AG04450 (cell line): ENCODE measurements at regions not wholly inside any gene's neighbourhood (a gene's known extent, or its start where the extent isn't known, plus 50 kb on each side); places are given as distances from the start of the nearest gene placed in this dataset.

Source experiments
- CTCF ChIA-PET: fragments of 300-600, 350-600 bp; formaldehyde crosslinking; extraction: SDS; loops from one replicate; lab custom pipeline; 2022; ENCODE audit warnings: antibody characterized with exemption, inconsistent platforms; lab: Charles Lee
- POLR2A ChIA-PET: fragments of 350-600 bp; formaldehyde crosslinking; extraction: SDS; loops from one replicate; lab custom pipeline; 2021; ENCODE audit warnings: antibody characterized with exemption, inconsistent platforms; lab: Yijun Ruan, JAX
- DNase-seq: peaks from one replicate; pipeline ENCODE4 v3.0.0-alpha.2; 2011; ENCODE audit warnings: low read depth, low spot score
- H3K27ac ChIP-seq: one replicate; pipeline ENCODE4 v1.5.1; 2012; ENCODE audit warnings: low read depth, low read length, control low read depth
- H3K27me3 ChIP-seq: one replicate; pipeline ENCODE4 v1.6.0; 2012; ENCODE audit warnings: low read length; ENCODE audit not compliant: control insufficient read depth, insufficient read depth
- H3K4me3 ChIP-seq: 2 replicates; pipeline ENCODE4 v1.5.1; 2011; ENCODE audit warnings: mild to moderate bottlenecking, low read depth, low read length, control low read depth
- H3K9me3 ChIP-seq: 2 replicates; pipeline ENCODE4 v1.5.1; 2012; ENCODE audit warnings: low read length; ENCODE audit not compliant: control insufficient read depth, insufficient read depth
- TF ChIP-seq, protein P1 (sequence below): IDR thresholded peaks from 2 replicates; pipeline ENCODE4 v1.5.1; 2011; ENCODE audit warnings: low read depth, low read length, control low read depth, inconsistent platforms

DNA sequence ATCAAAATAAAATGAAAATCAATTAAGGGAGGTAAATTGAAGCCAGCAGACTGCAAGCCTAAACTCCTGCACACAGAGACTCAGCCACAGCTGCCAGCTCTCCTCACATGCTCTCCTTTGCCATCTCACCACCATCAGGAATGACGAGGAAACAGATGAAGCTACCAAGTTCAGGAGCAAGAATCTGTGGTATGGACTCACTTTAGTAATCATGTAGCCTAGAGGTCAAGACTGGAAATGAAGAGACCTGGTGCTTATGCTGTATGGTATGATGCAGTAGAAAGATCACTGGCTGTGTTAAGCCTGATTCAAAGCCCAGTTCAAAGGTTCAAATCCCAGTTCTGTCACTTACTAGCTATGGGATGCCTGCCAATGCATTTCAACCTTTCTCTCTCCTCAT, 78.9 kb upstream of the CAMK1G start:
- TF ChIP-seq, protein P1, sequence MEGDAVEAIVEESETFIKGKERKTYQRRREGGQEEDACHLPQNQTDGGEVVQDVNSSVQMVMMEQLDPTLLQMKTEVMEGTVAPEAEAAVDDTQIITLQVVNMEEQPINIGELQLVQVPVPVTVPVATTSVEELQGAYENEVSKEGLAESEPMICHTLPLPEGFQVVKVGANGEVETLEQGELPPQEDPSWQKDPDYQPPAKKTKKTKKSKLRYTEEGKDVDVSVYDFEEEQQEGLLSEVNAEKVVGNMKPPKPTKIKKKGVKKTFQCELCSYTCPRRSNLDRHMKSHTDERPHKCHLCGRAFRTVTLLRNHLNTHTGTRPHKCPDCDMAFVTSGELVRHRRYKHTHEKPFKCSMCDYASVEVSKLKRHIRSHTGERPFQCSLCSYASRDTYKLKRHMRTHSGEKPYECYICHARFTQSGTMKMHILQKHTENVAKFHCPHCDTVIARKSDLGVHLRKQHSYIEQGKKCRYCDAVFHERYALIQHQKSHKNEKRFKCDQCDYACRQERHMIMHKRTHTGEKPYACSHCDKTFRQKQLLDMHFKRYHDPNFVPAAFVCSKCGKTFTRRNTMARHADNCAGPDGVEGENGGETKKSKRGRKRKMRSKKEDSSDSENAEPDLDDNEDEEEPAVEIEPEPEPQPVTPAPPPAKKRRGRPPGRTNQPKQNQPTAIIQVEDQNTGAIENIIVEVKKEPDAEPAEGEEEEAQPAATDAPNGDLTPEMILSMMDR: no peak
- H3K27me3 ChIP-seq: no peaks in the 10 kb centered on the region
- no peak overlapping the region for H3K4me3 ChIP-seq
- CTCF ChIA-PET: interaction anchor here (1.0 to 1.1 kb wide), 2 partner anchors 9 to 72 kb away, joined by 3 to 4 read pairs; no protein-coding TSS in a partner anchor
- DNase-seq: no peak
- no peak overlapping the region for H3K27ac ChIP-seq
- no peaks in the 10 kb centered on the region for H3K9me3 ChIP-seq
- POLR2A ChIA-PET: no interaction called here

DNA sequence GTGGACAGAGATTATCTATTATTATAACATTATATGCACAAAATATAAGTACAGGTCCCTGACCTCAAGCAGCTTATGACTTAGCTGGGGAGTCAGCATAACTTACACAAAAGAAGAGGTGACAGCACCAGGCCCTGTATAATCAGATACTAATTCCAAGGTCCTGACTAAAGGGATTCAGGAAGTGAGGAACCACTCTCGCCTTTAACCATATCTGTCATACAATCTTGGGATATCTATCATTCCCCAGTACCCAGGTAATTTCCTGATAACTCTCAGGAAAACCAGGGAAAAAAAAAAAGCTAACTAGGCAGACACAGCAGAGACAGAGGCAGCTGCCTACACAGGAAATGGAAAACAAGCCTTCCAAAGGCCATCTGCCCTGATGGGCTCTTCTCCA, 78.5 kb upstream of the CAMK1G start:
- CTCF ChIA-PET: interaction anchor here (0.6 to 1.5 kb wide), 4 partner anchors 8 to 1327 kb away, joined by 3 to 4 read pairs (median 4); no protein-coding TSS in a partner anchor
- POLR2A ChIA-PET: no interaction called here
- Histone ChIP-seq H3K4me3 (no peak overlapping the region), H3K9me3 (no peaks in the 10 kb centered on the region), H3K27me3 (no peaks in the 10 kb centered on the region), H3K27ac (no peak overlapping the region)
- TF ChIP-seq, protein P1: no peak
- DNase-seq: no peak

DNA sequence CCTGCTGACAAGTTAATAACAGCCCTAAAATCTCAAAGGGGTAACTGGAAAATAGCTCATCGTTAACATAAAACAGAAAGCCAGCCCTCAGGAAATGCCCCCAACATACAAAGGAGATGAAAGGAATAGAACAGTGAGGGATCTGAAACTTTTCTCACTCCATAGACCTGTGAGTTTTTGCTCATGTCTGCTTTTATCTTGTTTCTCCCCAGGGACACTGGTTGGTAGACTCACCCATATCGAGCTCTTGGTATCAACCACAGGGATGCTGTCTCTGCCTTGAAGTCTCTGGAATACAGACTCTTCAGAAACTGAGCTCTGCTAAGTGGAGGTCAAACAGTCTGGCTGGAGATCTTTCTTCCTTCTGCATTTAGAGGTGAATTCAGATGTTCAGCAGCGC, 77.4 kb upstream of the CAMK1G start:
- Histone ChIP-seq H3K27me3 (no peaks in the 10 kb centered on the region), H3K9me3 (no peaks in the 10 kb centered on the region), H3K27ac (no peak overlapping the region), H3K4me3 (no peak overlapping the region)
- TF ChIP-seq, protein P1: no peak
- ChIA-PET CTCF (interaction anchor here (1.5 kb wide), 1 partner anchor 298 kb away, joined by 4 read pairs; no protein-coding TSS in a partner anchor), POLR2A (no interaction called here)
- DNase-seq: no peak

DNA sequence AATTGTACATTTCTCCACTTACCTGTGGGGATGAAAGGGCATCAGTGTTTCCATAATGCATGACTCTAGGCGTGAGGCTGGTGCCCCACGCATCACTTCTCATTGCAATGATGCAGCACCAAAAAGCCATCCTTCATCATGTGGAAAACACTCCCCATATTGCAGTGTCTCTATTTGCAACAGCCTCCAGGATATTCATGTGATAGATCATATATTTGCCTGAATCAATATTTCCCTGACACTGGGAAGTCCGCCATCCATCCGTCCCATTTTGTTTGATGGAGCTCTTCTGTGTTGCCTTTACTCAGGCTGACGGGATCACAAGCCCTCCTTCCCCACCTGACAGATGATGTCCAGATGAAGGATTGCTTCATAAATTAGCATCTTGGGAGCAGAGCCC, 74.5 kb upstream of the CAMK1G start:
- TF ChIP-seq, protein P1: no peak
- CTCF ChIA-PET: interaction anchor here (1.0 to 1.4 kb wide), 3 partner anchors 57 to 175 kb away, joined by 3 to 4 read pairs (median 3); no protein-coding TSS in a partner anchor

DNA sequence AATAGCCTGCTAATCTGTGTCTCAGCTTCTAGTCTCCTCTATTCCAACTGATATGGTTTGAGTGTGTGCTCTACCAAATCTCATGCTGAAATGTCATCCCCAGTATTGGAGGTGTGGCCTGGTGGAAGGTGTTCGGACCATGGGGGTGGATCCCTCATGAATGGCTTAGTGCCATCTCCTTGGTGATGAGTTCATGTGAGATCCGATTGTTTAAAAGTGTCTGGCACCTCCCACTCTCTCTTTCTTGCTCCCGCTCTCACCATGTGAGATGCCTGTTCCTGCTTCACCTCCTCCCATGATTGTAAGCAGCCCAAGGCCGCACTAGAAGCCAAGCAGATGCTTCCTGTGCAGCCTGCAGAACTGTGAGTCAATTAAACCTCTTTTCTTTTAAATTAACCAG, 73.5 kb upstream of the CAMK1G start:
- H3K27ac ChIP-seq: no peak overlapping the region
- DNase-seq: no peak
- no peaks in the 10 kb centered on the region for H3K27me3 ChIP-seq
- no peak overlapping the region for H3K4me3 ChIP-seq
- no peaks in the 10 kb centered on the region for H3K9me3 ChIP-seq
- POLR2A ChIA-PET: no interaction called here
- CTCF ChIA-PET: interaction anchor here (0.6 to 1.4 kb wide), 4 partner anchors 176 to 860 kb away, joined by 3 read pairs; no protein-coding TSS in a partner anchor
- TF ChIP-seq, protein P1: no peak

More for the DNA sequence above, 74.5 kb upstream of the CAMK1G start:
- H3K9me3 ChIP-seq: no peaks in the 10 kb centered on the region
- H3K4me3 ChIP-seq: no peak overlapping the region
- POLR2A ChIA-PET: no interaction called here
- DNase-seq: no peak
- no peaks in the 10 kb centered on the region for H3K27me3 ChIP-seq
- no peak overlapping the region for H3K27ac ChIP-seq
